ENCODE measurements at regions not wholly inside any gene's neighbourhood (a gene's known extent, or its start where the extent isn't known, plus 50 kb on each side); places are given as distances from the start of the nearest gene placed in this dataset.

DNA sequence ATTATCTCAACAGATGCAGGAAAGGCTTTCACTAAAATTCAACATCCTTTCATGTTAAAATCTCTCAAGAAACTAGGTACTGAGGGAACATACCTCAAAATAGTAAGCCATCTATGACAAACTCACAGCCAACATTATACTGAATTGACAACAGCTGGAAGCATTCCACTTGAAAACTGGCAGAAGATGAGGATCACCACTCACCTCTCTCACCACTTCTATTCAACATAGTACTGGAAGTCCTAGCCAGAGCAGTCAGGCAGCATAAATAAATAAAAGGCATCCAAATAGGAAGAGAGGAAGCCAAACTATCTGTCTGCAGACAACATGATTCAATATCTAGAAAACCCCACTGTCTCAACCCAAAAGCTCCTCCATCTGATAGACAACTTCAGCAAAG lies 203.6 kb upstream of the GRAMD2B start:
- TF ChIP-seq, protein P1, sequence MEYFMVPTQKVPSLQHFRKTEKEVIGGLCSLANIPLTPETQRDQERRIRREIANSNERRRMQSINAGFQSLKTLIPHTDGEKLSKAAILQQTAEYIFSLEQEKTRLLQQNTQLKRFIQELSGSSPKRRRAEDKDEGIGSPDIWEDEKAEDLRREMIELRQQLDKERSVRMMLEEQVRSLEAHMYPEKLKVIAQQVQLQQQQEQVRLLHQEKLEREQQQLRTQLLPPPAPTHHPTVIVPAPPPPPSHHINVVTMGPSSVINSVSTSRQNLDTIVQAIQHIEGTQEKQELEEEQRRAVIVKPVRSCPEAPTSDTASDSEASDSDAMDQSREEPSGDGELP (IDR thresholded peaks at IDR 0.05; ENCODE audit: borderline replicate concordance, low read depth): no peak
- no peak for TF ChIP-seq ZNF709 (CRISPR knock-in tag; IDR thresholded peaks at IDR 0.05)
- TF ChIP-seq SUZ12 (IDR thresholded peaks at IDR 0.05; ENCODE audit: low read depth, low read length): no peak
- TF ChIP-seq EZH2 (conservative IDR thresholded peaks at IDR 0.05; ENCODE audit: low read depth, low read length): no peak

Measured in HepG2 (cell line).